ENCODE measurements at regions not wholly inside any gene's neighbourhood (a gene's known extent, or its start where the extent isn't known, plus 50 kb on each side); places are given as distances from the start of the nearest gene placed in this dataset.

DNA sequence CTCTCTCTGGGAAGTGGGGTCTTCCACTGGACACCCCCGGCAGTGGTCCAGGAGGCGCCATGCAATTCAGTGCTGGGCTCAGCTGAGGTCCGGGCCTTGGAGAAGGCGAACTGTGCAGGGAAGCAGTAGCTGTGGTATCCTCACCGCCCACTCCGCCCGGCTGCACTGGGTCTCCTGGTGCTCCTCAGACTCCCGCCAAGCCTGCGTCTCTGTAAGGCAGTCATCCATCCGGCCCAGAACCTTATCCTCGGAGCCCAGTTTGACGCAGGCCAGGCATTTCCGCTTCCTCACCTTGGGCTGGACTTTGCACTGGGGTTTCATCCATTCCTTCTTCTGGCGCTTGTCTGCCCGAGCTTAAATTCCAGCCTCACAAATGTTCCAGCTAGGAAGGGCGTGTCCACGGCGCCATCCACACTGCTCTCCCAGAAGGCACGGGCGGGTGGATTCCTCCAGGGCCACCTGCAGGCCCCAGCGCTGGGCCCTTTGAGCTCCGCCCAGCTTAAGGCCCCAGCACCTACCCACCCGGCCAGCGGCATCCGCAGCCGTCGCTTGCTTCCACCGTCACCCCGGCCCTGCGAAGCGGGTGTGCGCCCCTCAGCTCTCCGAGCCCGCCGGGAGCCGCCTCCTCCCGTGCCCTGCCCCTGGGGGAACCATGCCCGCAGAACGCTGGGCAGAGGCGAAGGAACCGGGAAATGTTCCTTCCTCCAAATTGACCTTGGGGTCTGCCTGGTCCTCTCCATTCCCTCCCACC is 1884.8 kb downstream of the TP53TG3F start:
- Histone ChIP-seq H3K9me3 (ENCODE audit: control insufficient read depth, insufficient read depth, low read depth, low read length) (no peaks in the 10 kb centered on the region; the same call in 1 of the 2 replicates), H3K36me3 (ENCODE audit: control insufficient read depth in 2 of 2, insufficient read depth in 1 of 2, low read length in 2 of 2) (no peaks in the 10 kb centered on the region), H3K4me1 (ENCODE audit: control insufficient read depth, insufficient read depth, low read length) (no peaks in the 10 kb centered on the region), H3K27ac (ENCODE audit: extremely low read depth, low read depth, low read length) (no peak overlapping the region), H3K4me3 (ENCODE audit: low read depth, low read length) (no peak overlapping the region)
- no peak for TF ChIP-seq ZNF138 (tag by site-specific recombination; IDR thresholded peaks at IDR 0.05; ENCODE audit: borderline replicate concordance)
- no peak for TF ChIP-seq ZNF221 (tag by site-specific recombination; IDR thresholded peaks at IDR 0.05; ENCODE audit: borderline replicate concordance)
- no peak for TF ChIP-seq ZNF561 (tag by site-specific recombination; IDR thresholded peaks at IDR 0.05; ENCODE audit: borderline replicate concordance)
- POLR2A ChIA-PET, result no interaction called here
- CTCF ChIA-PET, result no interaction called here

DNA sequence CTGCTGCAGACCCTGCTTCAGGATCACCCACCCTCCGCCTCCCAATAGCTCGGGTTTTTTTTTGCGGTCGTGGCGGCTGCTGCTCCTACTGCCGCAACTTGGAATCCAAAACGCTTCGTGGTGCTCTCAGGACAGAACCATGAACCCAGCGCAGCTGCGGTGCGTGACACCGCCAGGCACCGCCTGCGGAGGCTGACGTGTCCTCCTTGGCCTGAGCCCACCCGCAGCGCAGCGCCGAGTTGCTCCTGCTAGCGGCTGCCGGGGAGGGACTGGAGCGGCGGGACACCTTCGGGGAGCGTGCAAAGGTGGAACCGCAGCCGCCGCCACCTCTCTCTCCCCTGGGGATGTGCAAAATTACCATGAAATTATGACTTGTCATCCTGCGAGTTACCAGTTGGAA is 1893.0 kb downstream of the TP53TG3F start:
- Histone ChIP-seq H3K9me3 (ENCODE audit: control insufficient read depth, insufficient read depth, low read depth, low read length) (no peaks in the 10 kb centered on the region), H3K36me3 (ENCODE audit: control insufficient read depth in 2 of 2, insufficient read depth in 1 of 2, low read length in 2 of 2) (no peaks in the 10 kb centered on the region), H3K4me3 (ENCODE audit: low read depth, low read length) (no peak overlapping the region), H3K27ac (ENCODE audit: extremely low read depth, low read depth, low read length) (no peak overlapping the region), H3K4me1 (ENCODE audit: control insufficient read depth, insufficient read depth, low read length) (no peaks in the 10 kb centered on the region)
- ChIA-PET POLR2A (no interaction called here), CTCF (no interaction called here)
- TF ChIP-seq, protein P1, sequence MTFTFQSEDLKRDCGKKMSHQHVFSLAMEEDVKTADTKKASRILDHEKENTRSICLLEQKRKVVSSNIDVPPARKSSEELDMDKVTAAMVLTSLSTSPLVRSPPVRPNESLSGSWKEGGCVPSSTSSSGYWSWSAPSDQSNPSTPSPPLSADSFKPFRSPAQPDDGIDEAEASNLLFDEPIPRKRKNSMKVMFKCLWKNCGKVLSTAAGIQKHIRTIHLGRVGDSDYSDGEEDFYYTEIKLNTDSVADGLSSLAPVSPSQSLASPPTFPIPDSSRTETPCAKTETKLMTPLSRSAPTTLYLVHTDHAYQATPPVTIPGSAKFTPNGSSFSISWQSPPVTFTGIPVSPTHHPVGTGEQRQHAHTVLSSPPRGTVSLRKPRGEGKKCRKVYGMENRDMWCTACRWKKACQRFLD (tag by site-specific recombination; IDR thresholded peaks at IDR 0.05), result no peak
- no peak for TF ChIP-seq ZNF549 (tag by site-specific recombination; IDR thresholded peaks at IDR 0.05)

DNA sequence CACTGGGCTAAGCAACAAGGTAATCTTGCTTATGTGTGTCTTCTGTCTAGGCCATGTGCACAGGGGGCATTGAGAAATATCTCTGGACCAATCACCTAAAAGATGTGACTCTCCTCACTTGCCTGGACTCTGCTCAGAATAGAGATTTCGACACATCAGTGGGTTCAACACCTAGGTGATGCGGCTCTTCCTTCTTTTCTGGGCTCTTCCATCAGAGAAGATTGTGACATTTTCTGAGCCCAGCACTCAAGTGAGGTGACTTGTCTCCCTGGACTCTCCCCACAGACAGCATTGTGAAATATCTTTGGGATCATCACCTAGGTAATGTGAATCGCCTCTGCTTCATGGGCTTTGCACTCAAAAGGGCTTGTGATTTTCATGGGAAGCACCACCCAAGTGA is 1904.1 kb downstream of the TP53TG3F start:
- no peaks in the 10 kb centered on the region for H3K4me1 ChIP-seq (ENCODE audit: control insufficient read depth, insufficient read depth, low read length)
- no peaks in the 10 kb centered on the region for H3K9me3 ChIP-seq (ENCODE audit: control insufficient read depth, insufficient read depth, low read depth, low read length)
- TF ChIP-seq TRIM28 (IDR thresholded peaks at IDR 0.05; ENCODE audit: borderline replicate concordance, low read length) (no peak), ZNF670 (tag by site-specific recombination; IDR thresholded peaks at IDR 0.05; ENCODE audit: low read depth) (no peak), ZNF175 (tag by site-specific recombination; IDR thresholded peaks at IDR 0.05) (no peak), ZNF121 (tag by site-specific recombination; IDR thresholded peaks at IDR 0.05) (no peak), ZBTB48 (tag by site-specific recombination; IDR thresholded peaks at IDR 0.05) (no peak), ZXDB (tag by site-specific recombination; IDR thresholded peaks at IDR 0.05) (no peak), SCRT2 (tag by site-specific recombination; IDR thresholded peaks at IDR 0.05) (no peak), ZNF791 (tag by site-specific recombination; IDR thresholded peaks at IDR 0.05) (no peak), ZBTB1 (tag by site-specific recombination; IDR thresholded peaks at IDR 0.05) (no peak)
- TF ChIP-seq, protein P2, sequence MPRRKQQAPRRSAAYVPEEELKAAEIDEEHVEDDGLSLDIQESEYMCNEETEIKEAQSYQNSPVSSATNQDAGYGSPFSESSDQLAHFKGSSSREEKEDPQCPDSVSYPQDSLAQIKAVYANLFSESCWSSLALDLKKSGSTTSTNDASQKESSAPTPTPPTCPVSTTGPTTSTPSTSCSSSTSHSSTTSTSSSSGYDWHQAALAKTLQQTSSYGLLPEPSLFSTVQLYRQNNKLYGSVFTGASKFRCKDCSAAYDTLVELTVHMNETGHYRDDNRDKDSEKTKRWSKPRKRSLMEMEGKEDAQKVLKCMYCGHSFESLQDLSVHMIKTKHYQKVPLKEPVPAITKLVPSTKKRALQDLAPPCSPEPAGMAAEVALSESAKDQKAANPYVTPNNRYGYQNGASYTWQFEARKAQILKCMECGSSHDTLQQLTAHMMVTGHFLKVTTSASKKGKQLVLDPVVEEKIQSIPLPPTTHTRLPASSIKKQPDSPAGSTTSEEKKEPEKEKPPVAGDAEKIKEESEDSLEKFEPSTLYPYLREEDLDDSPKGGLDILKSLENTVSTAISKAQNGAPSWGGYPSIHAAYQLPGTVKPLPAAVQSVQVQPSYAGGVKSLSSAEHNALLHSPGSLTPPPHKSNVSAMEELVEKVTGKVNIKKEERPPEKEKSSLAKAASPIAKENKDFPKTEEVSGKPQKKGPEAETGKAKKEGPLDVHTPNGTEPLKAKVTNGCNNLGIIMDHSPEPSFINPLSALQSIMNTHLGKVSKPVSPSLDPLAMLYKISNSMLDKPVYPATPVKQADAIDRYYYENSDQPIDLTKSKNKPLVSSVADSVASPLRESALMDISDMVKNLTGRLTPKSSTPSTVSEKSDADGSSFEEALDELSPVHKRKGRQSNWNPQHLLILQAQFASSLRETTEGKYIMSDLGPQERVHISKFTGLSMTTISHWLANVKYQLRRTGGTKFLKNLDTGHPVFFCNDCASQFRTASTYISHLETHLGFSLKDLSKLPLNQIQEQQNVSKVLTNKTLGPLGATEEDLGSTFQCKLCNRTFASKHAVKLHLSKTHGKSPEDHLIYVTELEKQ (tag by site-specific recombination; IDR thresholded peaks at IDR 0.05; ENCODE audit: borderline replicate concordance), result no peak
- TF ChIP-seq, protein P3, sequence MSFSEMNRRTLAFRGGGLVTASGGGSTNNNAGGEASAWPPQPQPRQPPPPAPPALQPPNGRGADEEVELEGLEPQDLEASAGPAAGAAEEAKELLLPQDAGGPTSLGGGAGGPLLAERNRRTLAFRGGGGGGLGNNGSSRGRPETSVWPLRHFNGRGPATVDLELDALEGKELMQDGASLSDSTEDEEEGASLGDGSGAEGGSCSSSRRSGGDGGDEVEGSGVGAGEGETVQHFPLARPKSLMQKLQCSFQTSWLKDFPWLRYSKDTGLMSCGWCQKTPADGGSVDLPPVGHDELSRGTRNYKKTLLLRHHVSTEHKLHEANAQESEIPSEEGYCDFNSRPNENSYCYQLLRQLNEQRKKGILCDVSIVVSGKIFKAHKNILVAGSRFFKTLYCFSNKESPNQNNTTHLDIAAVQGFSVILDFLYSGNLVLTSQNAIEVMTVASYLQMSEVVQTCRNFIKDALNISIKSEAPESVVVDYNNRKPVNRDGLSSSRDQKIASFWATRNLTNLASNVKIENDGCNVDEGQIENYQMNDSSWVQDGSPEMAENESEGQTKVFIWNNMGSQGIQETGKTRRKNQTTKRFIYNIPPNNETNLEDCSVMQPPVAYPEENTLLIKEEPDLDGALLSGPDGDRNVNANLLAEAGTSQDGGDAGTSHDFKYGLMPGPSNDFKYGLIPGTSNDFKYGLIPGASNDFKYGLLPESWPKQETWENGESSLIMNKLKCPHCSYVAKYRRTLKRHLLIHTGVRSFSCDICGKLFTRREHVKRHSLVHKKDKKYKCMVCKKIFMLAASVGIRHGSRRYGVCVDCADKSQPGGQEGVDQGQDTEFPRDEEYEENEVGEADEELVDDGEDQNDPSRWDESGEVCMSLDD (tag by site-specific recombination; IDR thresholded peaks at IDR 0.05), result no peak
- TF ChIP-seq, protein P4, sequence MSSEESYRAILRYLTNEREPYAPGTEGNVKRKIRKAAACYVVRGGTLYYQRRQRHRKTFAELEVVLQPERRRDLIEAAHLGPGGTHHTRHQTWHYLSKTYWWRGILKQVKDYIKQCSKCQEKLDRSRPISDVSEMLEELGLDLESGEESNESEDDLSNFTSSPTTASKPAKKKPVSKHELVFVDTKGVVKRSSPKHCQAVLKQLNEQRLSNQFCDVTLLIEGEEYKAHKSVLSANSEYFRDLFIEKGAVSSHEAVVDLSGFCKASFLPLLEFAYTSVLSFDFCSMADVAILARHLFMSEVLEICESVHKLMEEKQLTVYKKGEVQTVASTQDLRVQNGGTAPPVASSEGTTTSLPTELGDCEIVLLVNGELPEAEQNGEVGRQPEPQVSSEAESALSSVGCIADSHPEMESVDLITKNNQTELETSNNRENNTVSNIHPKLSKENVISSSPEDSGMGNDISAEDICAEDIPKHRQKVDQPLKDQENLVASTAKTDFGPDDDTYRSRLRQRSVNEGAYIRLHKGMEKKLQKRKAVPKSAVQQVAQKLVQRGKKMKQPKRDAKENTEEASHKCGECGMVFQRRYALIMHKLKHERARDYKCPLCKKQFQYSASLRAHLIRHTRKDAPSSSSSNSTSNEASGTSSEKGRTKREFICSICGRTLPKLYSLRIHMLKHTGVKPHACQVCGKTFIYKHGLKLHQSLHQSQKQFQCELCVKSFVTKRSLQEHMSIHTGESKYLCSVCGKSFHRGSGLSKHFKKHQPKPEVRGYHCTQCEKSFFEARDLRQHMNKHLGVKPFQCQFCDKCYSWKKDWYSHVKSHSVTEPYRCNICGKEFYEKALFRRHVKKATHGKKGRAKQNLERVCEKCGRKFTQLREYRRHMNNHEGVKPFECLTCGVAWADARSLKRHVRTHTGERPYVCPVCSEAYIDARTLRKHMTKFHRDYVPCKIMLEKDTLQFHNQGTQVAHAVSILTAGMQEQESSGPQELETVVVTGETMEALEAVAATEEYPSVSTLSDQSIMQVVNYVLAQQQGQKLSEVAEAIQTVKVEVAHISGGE (tag by site-specific recombination; conservative IDR thresholded peaks at IDR 0.05; ENCODE audit: low read depth), result no peak
- H3K36me3 ChIP-seq (ENCODE audit: control insufficient read depth in 2 of 2, insufficient read depth in 1 of 2, low read length in 2 of 2), result no peaks in the 10 kb centered on the region
- H3K4me3 ChIP-seq (ENCODE audit: low read depth, low read length), result no peak overlapping the region
- ChIA-PET CTCF (no interaction called here), POLR2A (no interaction called here)
- H3K27ac ChIP-seq (ENCODE audit: extremely low read depth, low read depth, low read length), result no peak overlapping the region
